Occipital lobe (tissue), 1 donor: ENCODE measurements at regions not wholly inside any gene's neighbourhood (a gene's known extent, or its start where the extent isn't known, plus 50 kb on each side); places are given as distances from the start of the nearest gene placed in this dataset.

Experiments
- DNase-seq: peaks from one replicate; lab custom pipeline; 2025; lab: John Stamatoyannopoulos, UW

GRCh38 chr4:14294611-14295010, 667.1 kb upstream of the BOD1L1 start:
- DNase-seq, result no peak

DNA sequence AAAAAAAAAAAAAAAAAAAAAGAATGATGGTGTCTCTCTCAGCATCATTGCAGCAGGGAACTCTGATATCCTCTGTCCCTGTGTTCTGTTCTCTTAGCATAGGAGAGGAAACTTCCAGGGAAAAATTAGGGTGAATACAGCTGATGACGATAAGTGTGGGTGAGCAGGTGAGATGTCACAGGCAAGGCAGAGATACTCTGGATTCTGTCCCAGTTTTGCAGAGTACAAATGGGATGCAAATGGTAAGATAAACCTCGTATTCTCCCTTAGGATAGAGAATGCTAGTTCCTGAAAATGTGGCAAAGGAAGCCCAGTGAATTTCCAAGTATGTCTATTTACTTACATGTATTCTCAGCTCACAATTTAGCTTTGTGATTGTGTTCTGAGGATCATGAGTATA, 671.6 kb upstream of the BOD1L1 start:
- no peak for DNase-seq

DNA sequence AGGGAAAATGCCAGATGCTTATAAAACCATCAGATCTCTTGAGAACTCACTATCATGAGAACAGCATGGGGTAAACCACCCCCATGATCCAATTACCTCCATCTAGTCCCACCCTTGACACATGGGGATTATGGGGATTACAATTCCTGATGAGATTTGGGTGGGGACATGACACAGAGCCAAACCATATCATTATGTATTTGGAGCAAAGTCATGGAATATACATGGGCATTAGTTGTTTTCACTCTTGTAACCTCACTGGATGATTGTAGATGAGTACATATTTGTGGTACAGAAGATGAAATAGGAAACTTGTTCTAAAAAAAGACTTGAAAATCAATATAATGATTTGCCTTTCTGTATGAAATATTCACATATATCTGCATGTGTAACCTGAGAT, 674.5 kb upstream of the BOD1L1 start:
- no peak for DNase-seq

- DNase-seq, result no peak
Measured at GRCh38 chr4:14303856-14304255, 676.3 kb upstream of the BOD1L1 start.

- DNase-seq, result no peak
Measured at GRCh38 chr4:14308229-14308651, 680.7 kb upstream of the BOD1L1 start.

- no peak for DNase-seq
Measured at GRCh38 chr4:14309431-14309830, 681.9 kb upstream of the BOD1L1 start.

DNA sequence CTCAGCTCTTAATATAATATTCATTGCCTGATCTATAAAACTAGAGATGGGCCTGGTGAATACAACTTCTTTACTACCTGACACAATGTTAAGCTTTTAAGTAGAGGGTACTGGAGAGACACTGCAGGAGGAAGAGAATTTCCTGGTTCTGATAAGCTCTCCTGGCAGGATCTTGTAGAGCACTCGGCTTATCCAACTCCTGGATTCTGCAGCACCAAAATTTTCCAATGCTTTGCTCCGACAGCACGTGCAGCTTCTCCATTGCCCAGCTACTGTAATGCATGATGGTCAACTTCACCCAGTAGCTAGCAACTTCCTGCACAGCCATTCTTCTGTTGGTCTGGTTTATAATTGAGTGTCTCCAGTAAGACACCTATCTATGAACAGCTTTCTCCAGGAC, 686.2 kb upstream of the BOD1L1 start:
- no peak for DNase-seq

DNA sequence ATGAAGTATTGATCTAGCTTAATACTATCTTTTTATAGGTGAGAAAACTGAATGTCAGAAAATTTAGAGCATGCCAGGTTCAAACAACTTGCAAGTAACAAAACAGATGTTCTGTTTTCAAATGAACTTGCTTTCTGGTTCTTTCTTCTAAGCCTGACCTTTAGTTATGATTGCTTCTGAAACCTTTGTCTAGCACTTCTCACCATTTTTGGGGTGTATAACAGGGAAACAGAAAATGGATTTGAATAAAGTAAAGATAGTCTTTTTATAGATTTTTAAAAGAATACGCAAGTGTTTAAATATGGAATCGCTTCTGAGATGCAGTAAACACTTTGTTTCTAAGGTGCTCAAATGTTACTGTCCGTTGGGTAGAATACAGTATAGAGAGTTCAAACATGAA, 687.2 kb upstream of the CPEB2 start:
- no peak for DNase-seq

- DNase-seq, result no peak
Measured at GRCh38 chr4:14317351-14317750, 684.9 kb upstream of the CPEB2 start.

DNA sequence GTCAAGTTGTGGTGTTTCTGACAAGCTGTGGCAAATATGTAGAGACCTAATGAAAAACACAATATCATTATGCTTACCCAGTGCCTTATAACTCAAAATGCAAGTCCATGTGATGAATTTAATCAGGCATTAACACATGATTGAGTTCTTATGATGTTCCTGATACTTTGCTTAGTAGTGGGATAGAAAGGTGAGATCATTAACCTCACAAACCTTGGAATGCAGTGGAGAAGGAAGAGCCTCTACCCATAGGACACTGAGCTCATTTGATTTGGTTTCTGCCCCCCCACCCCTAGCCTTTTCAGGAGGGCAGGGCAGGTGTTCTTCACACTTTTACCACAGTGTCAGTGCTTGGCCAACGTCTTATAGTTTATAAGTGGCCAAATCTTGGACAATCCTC, 683.6 kb upstream of the CPEB2 start:
- no peak for DNase-seq

DNA sequence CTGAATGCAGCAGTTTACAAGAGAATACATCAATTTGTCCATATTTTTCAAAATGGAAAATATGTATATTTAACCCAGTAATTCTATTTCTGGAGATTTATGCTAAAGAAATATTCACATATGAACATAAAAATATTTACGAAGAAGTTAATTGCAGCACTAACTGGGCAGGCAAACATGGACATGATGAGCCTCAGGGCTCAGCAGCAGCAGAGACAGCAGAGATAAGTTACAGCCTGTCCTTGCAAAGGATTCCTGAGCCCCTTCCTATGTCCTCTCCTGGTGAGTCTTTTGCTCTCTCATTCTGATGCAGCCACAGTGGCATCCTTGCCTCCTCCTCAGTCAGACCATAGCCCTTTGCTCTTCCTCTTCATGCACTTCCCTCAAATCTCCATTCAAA, 680.6 kb upstream of the CPEB2 start:
- DNase-seq, result no peak

- DNase-seq, result no peak
Measured at GRCh38 chr4:14323191-14323590, 679.1 kb upstream of the CPEB2 start.

DNA sequence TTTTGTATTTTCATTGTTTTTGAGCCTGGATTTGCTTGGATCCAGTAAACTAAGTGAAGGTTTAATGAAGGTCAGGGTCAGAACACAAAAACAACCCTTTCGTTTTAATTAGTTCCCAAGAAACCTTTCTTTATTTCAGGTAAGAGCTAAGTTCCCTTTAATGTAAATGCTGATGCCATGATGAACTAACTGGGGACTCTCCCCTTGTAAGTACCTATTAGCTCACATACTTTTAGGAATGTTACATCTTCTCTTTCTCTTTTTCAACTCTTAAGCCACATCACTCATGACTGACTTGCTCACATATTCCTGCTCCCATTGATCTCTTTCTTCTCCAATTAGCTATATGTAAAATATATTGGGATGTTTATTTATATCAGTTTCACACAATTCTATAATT, 673.1 kb upstream of the CPEB2 start:
- no peak for DNase-seq

DNA sequence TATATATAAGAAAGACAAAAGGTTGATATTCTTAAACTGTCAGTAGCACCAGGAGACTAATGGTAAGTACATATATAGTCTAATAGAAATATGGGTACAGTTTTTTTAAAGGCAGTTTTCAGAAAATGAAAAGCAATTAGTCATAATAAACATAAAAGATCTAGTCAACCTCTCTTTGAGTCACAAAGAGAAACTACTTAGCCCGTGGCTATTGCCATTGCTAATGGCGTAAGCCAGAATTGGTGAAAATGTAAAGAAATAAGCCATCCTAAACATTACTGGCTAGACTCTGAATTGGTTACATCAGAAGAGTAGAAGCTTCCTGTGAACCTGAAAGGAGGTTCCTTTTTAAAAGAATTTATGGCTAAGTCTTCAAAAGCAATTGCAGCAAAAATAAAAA, 668.7 kb upstream of the CPEB2 start:
- DNase-seq, result no peak

DNA sequence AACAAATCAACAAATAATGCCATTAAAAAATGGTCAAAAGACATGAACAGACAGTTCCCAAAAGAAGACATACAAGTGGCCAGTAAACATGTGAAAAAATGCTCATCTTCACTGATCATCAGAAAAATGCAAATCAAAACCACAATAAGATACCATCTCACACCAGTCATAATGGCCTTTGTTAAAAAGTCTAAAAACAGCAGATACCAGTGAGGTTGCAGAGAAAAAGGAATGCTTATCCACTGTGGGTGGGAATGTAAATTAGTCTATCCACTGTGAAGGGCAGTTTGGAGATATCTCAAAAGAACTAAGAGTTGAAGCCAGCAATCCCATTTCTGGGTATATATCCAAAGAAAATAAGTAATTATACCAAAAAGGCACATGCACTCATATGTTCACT, 668.1 kb upstream of the CPEB2 start:
- DNase-seq, result no peak

DNA sequence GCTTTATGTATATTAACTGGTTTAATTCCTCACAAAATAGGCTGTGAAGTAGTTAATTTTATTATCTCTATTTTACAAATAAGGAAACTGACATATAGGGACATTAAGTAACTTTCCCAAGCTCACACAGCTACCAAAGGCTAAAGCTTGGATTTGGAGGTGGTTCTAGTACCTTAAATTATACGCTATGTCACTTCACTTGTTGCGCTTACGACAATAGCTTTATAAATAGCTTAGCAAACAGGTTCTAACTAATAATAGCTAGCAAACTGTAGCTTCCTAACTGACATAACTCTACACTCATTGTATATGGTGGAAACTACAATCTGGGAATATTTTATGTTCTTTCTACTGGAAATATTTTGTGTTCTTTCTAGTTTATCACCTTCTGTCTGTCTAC, 666.4 kb upstream of the CPEB2 start:
- no peak for DNase-seq

DNA sequence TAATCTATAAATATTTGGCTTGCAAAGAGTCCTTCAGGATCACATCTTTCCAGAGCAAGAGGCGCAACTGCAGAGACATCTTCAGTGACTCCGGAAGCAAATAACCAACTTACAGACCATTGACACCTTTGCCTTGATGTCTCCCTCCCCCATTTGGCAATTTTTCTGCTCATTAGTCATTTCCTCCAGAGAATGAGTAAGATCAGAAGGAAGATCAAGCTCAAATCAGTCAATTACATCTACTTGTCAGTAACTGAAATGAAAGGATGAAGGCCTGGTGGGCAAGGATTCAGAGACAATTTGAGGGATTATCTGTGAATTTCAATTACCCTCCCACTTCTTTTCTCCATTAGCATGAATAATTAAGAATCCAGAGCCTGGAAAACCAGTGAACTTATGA, 665.6 kb upstream of the CPEB2 start:
- DNase-seq, result no peak

DNA sequence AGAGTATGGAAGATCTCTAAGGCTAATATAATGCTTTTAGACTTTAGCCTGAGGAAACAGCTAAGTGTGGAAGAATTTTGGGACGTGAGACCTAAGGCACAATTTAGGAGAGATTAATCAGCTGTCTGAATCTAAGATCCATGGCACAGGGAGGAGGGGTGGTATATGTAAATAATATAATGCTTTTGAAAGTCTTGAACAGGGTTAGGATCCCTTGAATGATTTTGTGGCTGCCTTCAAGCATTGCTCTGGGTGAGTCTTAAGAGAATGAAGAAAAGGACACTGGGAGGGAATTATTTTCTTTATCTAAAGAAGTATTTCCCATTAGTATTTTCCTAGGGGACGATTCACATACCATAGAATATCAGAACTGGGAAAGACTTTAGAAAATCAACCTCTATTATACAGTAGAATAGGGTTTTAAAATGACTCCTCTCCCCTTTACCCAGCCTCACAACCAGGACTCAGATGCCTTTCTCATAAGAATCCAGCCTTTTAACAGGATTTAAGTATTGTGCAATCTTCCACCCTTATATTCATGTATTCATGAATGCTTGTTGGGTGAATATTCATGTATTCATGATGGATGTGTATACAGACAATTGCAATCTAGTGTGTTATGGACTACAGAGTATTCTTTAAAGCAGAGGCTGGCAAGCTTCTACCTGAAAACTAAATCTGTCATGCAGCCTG, 664.2 kb upstream of the CPEB2 start:
- DNase-seq, result no peak

DNA sequence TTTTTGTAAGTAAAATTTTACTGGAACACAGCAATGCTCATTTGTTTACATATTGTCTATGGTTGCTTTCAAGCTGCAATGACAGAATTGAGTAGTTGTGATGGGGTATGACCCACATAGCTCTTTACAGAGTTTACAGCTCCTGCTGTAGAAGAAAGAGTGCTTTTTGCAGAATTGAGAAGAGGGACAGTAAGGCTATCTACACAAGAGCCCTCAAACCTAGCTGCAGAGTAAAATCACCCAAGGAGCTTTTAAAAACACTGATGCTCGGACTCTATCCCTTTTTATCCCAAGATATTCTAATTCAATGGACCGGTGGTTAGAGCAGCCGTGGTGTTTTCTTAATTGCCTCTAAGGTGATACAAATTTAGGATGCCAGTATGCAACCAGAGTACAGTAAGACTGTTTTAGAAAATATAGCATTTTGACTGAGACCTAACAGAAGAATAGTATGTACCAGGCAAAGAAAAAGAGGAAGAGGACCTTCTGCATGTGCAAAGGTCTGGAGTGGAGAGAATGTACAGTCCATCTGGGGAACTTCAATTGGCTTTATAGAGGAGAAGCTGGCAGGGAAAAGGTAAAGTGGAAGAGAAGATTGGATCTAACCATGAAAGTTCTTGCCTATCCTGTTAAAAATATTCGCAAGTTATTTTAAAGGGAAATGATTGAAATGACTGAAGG, 663.6 kb upstream of the CPEB2 start:
- DNase-seq, result no peak

- DNase-seq, result no peak
Measured at GRCh38 chr4:14339715-14340114, 662.6 kb upstream of the CPEB2 start.

DNA sequence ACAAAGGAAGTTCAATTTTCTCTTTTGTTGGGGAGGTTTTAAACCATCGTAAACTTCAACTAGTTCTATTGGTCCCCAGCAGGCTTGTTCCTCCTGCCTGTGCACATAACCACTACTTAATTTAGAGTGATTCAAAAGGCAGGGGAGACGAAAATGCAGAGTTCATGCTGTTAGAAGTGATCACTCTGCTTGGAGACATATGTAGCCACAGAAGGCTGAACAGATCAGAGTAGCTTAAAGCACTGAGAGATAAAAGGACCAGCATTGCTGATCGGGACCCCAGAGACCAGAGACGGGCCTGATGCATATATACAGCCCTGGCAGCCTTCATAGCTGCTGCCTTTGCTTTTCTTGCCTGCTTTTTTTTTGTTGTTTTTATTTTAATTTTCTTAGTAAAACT, 662.0 kb upstream of the CPEB2 start:
- DNase-seq, result no peak

GRCh38 chr4:14343961-14344360, 658.3 kb upstream of the CPEB2 start:
- no peak for DNase-seq

DNA sequence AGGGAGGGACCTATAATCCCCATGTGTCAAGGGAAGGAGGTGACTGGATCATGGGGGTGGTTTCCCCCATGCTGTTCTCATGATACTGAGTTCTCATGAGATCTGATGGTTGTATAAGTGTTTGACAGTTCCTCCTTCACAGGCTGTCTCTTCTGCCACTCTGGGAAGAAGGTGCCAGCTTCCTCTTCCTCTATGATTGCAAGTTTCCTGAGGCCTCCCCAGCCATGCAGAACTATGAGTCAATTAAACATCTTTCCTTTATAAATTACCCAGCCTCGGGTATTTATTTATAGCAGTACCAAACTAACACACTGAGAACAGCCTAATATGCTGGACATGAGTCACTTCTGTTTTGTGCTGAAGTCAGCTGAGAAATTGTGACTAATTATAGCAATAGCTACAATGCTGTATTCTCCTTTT, 656.9 kb upstream of the CPEB2 start:
- no peak for DNase-seq

GRCh38 chr4:14347526-14347925, 654.8 kb upstream of the CPEB2 start:
- no peak for DNase-seq
